ENCODE measurements at regions not wholly inside any gene's neighbourhood (a gene's known extent, or its start where the extent isn't known, plus 50 kb on each side); places are given as distances from the start of the nearest gene placed in this dataset.

DNA sequence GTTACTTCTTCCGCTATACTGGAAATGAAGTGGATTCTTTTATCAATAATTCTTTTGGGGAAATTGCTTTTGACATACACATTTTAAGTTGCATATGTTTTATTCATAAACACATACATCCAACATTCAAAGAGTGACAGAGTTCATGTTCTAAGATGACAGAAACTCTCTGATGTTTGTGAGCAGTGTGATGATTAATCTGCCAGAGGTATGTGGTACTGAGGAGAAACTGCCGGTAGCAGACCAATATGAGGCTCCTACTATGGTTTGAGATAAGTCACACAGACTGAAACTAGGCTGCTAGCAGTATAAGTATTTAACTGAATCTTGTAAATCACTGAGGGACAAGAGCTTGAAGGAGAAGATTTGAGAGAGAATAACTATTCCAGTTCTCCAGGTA is 524.1 kb upstream of the SEMA3D start:
- Histone ChIP-seq H4K20me1 (ENCODE audit: insufficient read depth) (no peaks in the 10 kb centered on the region), H3K27me3 (ENCODE audit: insufficient read depth, low read depth, low read length) (no peaks in the 10 kb centered on the region), H3K9me2 (ENCODE audit: insufficient read depth, low read length) (no peaks in the 10 kb centered on the region), H3K9ac (ENCODE audit: low read length) (no peak overlapping the region), H3K9me3 (ENCODE audit: low read length) (no peaks in the 10 kb centered on the region), H3K36me3 (ENCODE audit: insufficient read depth, low read length) (no peaks in the 10 kb centered on the region), H3K4me2 (ENCODE audit: low read length) (no peak overlapping the region), H3K4me3 (ENCODE audit: low read length) (peak overlapping the region; percentile 16), H3K79me2 (replicated peaks; ENCODE audit: insufficient read depth, low read length) (no peaks in the 10 kb centered on the region), H3F3A (ENCODE audit: insufficient read depth, low read length, poor library complexity, severe bottlenecking) (peaks cover 4% of the 10 kb centered on the region), H2AFZ (ENCODE audit: low read depth, low read length) (no peak overlapping the region), H3K27ac (ENCODE audit: low read length) (peak overlapping the region; percentile 54)
- peak; percentile 6 for TF ChIP-seq MXI1 (conservative IDR thresholded peaks at IDR 0.05; ENCODE audit: poor library complexity, severe bottlenecking)
- TF ChIP-seq, protein P1, sequence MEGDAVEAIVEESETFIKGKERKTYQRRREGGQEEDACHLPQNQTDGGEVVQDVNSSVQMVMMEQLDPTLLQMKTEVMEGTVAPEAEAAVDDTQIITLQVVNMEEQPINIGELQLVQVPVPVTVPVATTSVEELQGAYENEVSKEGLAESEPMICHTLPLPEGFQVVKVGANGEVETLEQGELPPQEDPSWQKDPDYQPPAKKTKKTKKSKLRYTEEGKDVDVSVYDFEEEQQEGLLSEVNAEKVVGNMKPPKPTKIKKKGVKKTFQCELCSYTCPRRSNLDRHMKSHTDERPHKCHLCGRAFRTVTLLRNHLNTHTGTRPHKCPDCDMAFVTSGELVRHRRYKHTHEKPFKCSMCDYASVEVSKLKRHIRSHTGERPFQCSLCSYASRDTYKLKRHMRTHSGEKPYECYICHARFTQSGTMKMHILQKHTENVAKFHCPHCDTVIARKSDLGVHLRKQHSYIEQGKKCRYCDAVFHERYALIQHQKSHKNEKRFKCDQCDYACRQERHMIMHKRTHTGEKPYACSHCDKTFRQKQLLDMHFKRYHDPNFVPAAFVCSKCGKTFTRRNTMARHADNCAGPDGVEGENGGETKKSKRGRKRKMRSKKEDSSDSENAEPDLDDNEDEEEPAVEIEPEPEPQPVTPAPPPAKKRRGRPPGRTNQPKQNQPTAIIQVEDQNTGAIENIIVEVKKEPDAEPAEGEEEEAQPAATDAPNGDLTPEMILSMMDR (IDR thresholded peaks at IDR 0.05; ENCODE audit: poor library complexity, severe bottlenecking), result no peak
- TF ChIP-seq RAD21 (conservative IDR thresholded peaks at IDR 0.05), result no peak
- TF ChIP-seq EP300 (conservative IDR thresholded peaks at IDR 0.05; ENCODE audit: poor library complexity, severe bottlenecking), result peak; percentile 99
- TF ChIP-seq POLR2AphosphoS5 (IDR thresholded peaks at IDR 0.05), result peak; percentile 77
- peak; percentile 32 for TF ChIP-seq REST (IDR thresholded peaks at IDR 0.05; ENCODE audit: borderline replicate concordance)
- no peak for TF ChIP-seq SMC3 (conservative IDR thresholded peaks at IDR 0.05; ENCODE audit: poor library complexity)
- no peak for TF ChIP-seq TAF1 (IDR thresholded peaks at IDR 0.05; ENCODE audit: low read depth)
- no peak for TF ChIP-seq EZH2 (IDR thresholded peaks at IDR 0.05; ENCODE audit: borderline replicate concordance, insufficient read depth, low read length, poor library complexity, severe bottlenecking)

DNA sequence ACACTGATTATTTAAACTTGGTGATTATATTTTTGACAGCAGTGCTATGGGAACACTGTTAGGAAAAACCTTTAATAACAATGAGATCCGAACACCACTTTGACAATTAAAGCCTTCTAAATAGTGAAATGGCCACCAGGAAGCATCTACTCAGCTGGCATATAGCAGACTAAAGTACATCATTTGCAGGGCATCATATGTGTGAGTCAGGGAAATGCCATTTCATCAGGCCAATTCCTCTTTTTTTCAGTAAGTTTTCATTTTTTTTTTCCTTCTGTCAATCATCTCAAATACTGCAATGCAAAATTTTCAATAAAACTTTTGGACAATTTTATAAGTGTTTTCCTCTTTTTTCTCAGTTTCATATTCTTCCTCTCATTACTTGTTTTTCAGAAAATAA is 521.4 kb upstream of the SEMA3D start:
- Histone ChIP-seq H3K4me3 (ENCODE audit: low read length) (no peak overlapping the region), H3K9ac (ENCODE audit: low read length) (no peak overlapping the region), H3F3A (ENCODE audit: insufficient read depth, low read length, poor library complexity, severe bottlenecking) (peaks cover 4% of the 10 kb centered on the region), H3K79me2 (replicated peaks; ENCODE audit: insufficient read depth, low read length) (no peaks in the 10 kb centered on the region), H3K4me2 (ENCODE audit: low read length) (no peak overlapping the region), H3K27ac (ENCODE audit: low read length) (no peak overlapping the region), H3K9me3 (ENCODE audit: low read length) (no peaks in the 10 kb centered on the region), H3K9me2 (ENCODE audit: insufficient read depth, low read length) (no peaks in the 10 kb centered on the region), H2AFZ (ENCODE audit: low read depth, low read length) (no peak overlapping the region), H3K36me3 (ENCODE audit: insufficient read depth, low read length) (no peaks in the 10 kb centered on the region), H3K27me3 (ENCODE audit: insufficient read depth, low read depth, low read length) (no peaks in the 10 kb centered on the region), H4K20me1 (ENCODE audit: insufficient read depth) (no peaks in the 10 kb centered on the region)
- no peak for TF ChIP-seq RAD21 (conservative IDR thresholded peaks at IDR 0.05)

GRCh38 chr7:85705076-85705475 is 518.2 kb upstream of the SEMA3D start:
- Histone ChIP-seq H4K20me1 (ENCODE audit: insufficient read depth) (no peaks in the 10 kb centered on the region), H3K36me3 (ENCODE audit: insufficient read depth, low read length) (no peaks in the 10 kb centered on the region), H3K27me3 (ENCODE audit: insufficient read depth, low read depth, low read length) (no peaks in the 10 kb centered on the region), H3F3A (ENCODE audit: insufficient read depth, low read length, poor library complexity, severe bottlenecking) (no peaks in the 10 kb centered on the region), H3K4me2 (ENCODE audit: low read length) (no peak overlapping the region), H3K9me3 (ENCODE audit: low read length) (no peaks in the 10 kb centered on the region), H3K4me3 (ENCODE audit: low read length) (no peak overlapping the region), H2AFZ (ENCODE audit: low read depth, low read length) (no peak overlapping the region), H3K9me2 (ENCODE audit: insufficient read depth, low read length) (no peaks in the 10 kb centered on the region), H3K79me2 (replicated peaks; ENCODE audit: insufficient read depth, low read length) (no peaks in the 10 kb centered on the region), H3K27ac (ENCODE audit: low read length) (no peak overlapping the region), H3K9ac (ENCODE audit: low read length) (no peak overlapping the region)
- TF ChIP-seq RAD21 (conservative IDR thresholded peaks at IDR 0.05) (no peak), SMC3 (conservative IDR thresholded peaks at IDR 0.05; ENCODE audit: poor library complexity) (no peak), POLR2AphosphoS5 (IDR thresholded peaks at IDR 0.05) (no peak), EZH2 (IDR thresholded peaks at IDR 0.05; ENCODE audit: borderline replicate concordance, insufficient read depth, low read length, poor library complexity, severe bottlenecking) (no peak), MXI1 (conservative IDR thresholded peaks at IDR 0.05; ENCODE audit: poor library complexity, severe bottlenecking) (no peak), EP300 (conservative IDR thresholded peaks at IDR 0.05; ENCODE audit: poor library complexity, severe bottlenecking) (no peak)
- TF ChIP-seq, protein P1 (IDR thresholded peaks at IDR 0.05; ENCODE audit: poor library complexity, severe bottlenecking), result no peak
